Renal cortical epithelial cell (primary cell): ENCODE measurements at regions not wholly inside any gene's neighbourhood (a gene's known extent, or its start where the extent isn't known, plus 50 kb on each side); places are given as distances from the start of the nearest gene placed in this dataset.
"Not testable (repeated sequence)": the region's sequence is repeated elsewhere in the genome, so short reads cannot be mapped to it uniquely, and the experiment has no call there.

Experiments used
- DNase-seq: peaks from one replicate; pipeline ENCODE4 v3.0.0-alpha.2; 2011; ENCODE audit warnings: low read depth

DNA sequence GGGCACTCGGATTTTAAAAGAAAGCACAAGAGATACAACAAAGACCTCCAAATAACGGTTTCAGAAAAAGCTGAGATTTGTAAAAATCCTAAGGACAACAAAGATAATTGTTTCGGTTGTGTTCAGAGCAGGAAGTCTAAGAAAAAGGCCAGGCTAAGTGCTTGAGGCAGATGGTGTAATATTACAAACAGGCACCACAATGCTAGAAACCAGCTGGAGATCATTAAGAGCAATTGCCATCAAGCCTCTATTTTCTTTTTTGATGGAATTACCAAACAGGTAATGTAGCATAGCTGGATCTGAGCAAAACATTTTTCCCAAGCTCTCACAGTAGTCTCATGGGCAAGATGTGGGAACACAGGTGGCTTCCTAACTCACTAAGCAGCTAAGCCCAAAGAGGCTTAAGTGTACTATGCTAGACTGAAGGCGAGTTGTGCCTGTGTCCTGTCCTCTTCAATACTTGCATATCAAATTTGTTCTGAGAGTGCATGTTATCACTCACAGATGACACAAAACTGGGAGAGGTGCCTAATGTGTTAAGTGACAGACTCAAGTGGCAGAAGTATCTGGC is 161.6 kb downstream of the GLUL start:
- peak; percentile 39 for DNase-seq

- no peak for DNase-seq
These were observed 162.1 kb downstream of the GLUL start for GRCh38 chr1:182229451-182229850.

- no peak for DNase-seq
These were observed 163.6 kb downstream of the GLUL start for GRCh38 chr1:182227864-182228547.

GRCh38 chr1:182226618-182227017 is 165.0 kb downstream of the GLUL start:
- DNase-seq: no peak

DNA sequence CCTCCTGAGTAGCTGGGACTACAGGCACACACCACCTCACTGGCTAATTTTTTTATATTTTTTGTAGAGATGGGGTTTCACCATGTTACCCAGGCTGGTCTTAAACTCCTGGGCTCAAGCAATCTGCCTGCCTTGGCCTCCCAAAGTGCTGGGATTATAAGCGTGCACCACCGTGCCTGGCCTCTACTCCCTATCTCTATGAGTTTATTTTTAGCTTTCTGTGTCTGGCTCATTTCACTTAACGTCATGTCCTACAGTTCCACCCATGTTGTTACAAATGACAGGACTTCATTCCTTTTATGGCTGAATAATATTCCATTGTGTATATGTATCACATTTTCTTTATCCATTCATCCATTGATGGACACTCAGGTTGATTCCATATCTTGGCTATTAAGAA is 164.2 kb upstream of the ZNF648 start:
- not testable (repeated sequence) for DNase-seq

DNA sequence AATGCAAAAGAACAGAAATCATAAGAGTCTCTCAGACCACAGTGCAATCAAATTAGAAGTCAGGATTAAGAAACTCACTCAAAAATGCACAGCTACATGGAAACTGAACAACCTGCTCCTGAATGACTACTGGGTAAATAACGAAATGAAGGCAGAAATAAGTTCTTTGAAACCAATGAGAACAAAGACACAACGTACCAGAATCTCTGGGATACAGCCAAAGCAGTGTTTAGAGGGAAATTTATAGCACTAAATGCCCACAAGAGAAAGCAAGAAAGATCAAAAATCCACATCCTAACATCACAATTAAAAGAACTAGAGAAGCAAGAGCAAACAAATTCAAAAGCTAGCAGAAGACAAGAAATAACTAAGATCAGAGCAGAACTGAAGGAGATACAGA is 160.5 kb upstream of the ZNF648 start:
- DNase-seq: not testable (repeated sequence)

DNA sequence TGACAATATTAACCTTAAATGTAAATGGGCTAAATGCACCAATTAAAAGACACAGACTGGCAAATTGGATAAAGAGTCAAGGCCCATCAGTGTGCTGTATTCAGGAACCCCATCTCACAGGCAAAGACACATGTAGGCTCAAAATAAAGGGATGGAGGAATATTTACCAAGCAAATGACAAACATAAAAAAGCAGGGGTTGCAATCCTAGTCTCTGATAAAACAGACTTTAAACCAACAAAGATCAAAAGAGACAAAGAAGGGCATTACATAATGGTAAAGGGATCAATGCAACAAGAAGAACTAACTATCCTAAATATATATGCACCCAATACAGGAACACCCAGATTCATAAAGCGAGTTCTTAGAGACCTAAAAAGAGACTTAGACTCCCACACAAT is 159.9 kb upstream of the ZNF648 start:
- not testable (repeated sequence) for DNase-seq

GRCh38 chr1:182217967-182218366 is 156.5 kb upstream of the ZNF648 start:
- DNase-seq: no peak

DNA sequence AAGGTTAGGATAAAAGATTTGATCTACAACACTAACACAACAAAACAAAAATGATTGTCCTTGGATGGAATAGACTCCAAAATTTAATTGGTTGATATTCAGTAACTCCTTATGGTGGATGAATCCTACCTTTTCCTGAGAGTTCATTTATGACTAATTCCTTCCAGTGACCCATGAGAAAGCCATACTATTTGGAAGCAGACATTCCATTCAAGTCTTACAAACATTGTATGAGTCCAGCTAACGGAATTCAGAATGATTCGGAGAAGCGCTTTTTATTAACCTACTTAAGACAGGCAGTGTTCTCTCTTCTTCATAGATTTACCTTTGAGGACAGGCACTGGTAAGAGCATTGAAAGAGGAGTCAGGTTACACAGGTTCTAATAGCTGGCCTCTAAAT is 155.6 kb upstream of the ZNF648 start:
- peak; percentile 81 for DNase-seq

GRCh38 chr1:182215764-182216163 is 154.3 kb upstream of the ZNF648 start:
- DNase-seq: peak; percentile 70

DNA sequence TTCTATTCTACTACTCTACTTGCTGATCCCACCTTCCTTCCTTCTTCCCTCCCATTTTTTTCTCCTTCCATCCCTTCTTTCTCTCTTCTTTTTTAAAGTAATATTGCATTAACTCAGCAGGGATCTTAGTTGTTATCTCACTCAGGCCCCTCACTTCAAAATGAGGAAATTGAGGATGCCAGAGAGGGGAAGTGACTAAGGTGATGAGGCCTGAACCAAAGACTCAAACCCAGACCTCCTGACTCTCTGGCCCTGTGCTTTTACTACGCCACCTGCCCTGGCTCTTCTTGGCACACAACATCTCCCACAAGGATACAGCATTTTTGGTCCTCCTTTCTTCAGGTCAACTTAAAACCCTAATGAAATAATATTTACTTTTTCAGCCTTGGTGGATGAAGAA is 151.7 kb upstream of the ZNF648 start:
- DNase-seq: no peak

GRCh38 chr1:182211386-182211785 is 149.9 kb upstream of the ZNF648 start:
- no peak for DNase-seq

DNA sequence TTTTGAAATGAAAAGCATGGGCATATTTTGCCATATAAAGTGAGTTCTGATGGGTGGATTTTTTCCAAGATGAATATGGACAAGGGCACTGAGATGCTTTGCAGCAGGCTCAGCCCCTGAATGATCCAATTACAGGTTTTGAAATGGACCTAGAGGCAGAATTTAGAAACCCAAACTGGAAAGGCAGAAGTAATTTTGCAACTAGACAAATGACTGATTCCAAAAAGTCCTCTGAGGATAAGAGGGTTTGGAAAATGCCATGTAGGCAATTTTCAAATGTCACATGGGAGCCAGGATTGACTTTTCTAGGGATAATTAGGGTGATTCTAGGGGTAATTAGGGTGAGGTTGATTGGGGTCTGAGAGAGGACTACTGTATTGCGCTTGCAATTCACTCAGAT is 148.9 kb upstream of the ZNF648 start:
- DNase-seq: no peak

GRCh38 chr1:182207300-182207699 is 145.8 kb upstream of the ZNF648 start:
- no peak for DNase-seq

GRCh38 chr1:182206626-182207239 is 145.2 kb upstream of the ZNF648 start:
- DNase-seq: no peak

GRCh38 chr1:182205351-182206022 is 144.0 kb upstream of the ZNF648 start:
- DNase-seq: peak; percentile 47

GRCh38 chr1:182203191-182203875 is 141.8 kb upstream of the ZNF648 start:
- DNase-seq: no peak

- not testable (repeated sequence) for DNase-seq
These were observed 140.0 kb upstream of the ZNF648 start for GRCh38 chr1:182201490-182201889.

DNA sequence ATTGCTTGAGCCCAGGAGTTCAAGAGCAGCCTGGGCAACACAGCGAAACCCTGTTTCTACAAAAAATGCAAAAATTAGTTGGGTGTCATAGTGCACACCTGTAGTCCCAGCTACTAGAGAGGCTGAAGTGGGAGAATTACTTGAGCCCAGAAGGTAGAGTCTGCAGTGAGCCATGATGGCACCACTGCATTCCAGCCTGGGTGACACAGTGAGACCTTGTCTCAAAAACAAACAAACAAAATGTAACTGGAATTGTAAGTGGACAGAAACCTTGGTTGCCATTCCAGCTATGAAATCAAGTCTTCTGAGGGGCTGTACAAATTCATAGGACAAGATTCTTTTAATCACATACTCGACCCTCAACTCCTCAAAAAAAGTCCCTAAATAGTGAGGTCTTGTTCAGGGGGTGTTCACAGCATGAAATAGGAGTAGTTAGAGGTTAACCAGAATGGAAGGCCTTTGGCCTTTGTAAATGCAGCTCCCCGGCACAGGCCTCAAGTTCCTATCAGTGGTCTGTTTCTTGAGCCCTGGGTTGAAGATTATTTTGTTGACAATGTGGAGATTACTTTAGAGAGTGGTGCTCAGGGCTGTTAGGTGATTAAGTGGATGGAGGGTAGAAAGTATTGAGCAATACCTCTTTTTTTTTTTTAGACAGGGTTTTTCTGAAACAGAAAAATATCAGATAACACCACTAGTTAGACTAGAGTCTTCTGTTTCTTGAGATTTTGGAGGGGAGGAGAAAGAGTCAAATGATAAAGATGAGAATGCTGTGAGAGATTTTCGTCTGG is 138.7 kb upstream of the ZNF648 start:
- DNase-seq: peak; percentile 38

DNA sequence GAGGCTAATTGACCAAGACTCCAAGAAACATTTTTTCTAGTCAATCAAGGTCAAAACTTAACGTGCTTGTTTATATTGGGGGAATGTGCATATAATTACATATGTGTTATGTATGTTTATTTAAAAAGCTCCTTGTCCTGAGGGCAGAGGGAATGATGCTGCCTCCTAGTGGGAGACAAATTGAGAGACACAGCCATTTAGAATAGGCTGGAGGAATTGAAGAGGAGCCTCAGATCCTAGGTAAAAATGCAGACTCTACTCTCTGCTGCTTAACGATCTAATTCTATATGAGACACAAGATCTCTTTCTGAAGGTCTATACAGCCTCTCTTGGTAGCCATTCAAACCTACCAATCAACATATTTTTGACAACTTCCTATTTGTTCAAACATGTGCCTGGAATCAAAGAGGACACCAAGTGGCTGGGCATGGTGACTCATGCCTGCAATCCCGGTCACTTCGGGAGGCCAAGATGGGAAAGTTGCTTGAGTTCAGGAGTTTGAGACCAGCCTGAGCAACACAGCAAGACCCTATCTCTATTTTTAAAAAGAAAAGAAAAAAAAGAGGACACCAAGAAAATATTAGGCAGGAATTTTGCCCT is 136.6 kb upstream of the ZNF648 start:
- no peak for DNase-seq
